HG02642 (cell line): ENCODE measurements at regions not wholly inside any gene's neighbourhood (a gene's known extent, or its start where the extent isn't known, plus 50 kb on each side); places are given as distances from the start of the nearest gene placed in this dataset.

ENCODE experiments used
- ATAC-seq: cut with Tn5 transposase; IDR thresholded peaks from one replicate; pipeline ENCODE4 v1.9.1; 2021; ENCODE audit warnings: mild to moderate bottlenecking; ENCODE audit not compliant: unreplicated experiment, poor library complexity

GRCh38 chr6:121020656-121021055 is 313.6 kb downstream of the TBC1D32 start:
- ATAC-seq, result no peak

GRCh38 chr6:121008553-121008952 is 325.7 kb downstream of the TBC1D32 start:
- no peak for ATAC-seq

- ATAC-seq, result no peak
These were observed 328.3 kb downstream of the TBC1D32 start for GRCh38 chr6:121006024-121006423.

- ATAC-seq, result no peak
These were observed 333.9 kb downstream of the TBC1D32 start for GRCh38 chr6:121000381-121000780.

GRCh38 chr6:120996340-120996739 is 337.9 kb downstream of the TBC1D32 start:
- no peak for ATAC-seq

- ATAC-seq, result no peak
These were observed 339.7 kb downstream of the TBC1D32 start for GRCh38 chr6:120994573-120994967.

GRCh38 chr6:120993929-120994572 is 340.2 kb downstream of the TBC1D32 start:
- ATAC-seq, result no peak

- ATAC-seq, result no peak
These were observed 342.0 kb downstream of the TBC1D32 start for GRCh38 chr6:120992257-120992656.

- no peak for ATAC-seq
These were observed 343.4 kb downstream of the TBC1D32 start for GRCh38 chr6:120990866-120991265.

- ATAC-seq, result no peak
These were observed 352.4 kb downstream of the TBC1D32 start for GRCh38 chr6:120981835-120982234.

- ATAC-seq, result no peak
These were observed 368.0 kb downstream of the TBC1D32 start for GRCh38 chr6:120966321-120966720.

- ATAC-seq, result peak; percentile 76
These were observed 368.5 kb downstream of the TBC1D32 start for GRCh38 chr6:120965814-120966213.

GRCh38 chr6:120960761-120961160 is 373.5 kb downstream of the TBC1D32 start:
- no peak for ATAC-seq

- ATAC-seq, result no peak
These were observed 380.2 kb downstream of the TBC1D32 start for GRCh38 chr6:120954111-120954510.

GRCh38 chr6:120951258-120951657 is 383.0 kb downstream of the TBC1D32 start:
- ATAC-seq, result no peak

GRCh38 chr6:120947111-120947510 is 387.2 kb downstream of the TBC1D32 start:
- ATAC-seq, result no peak

GRCh38 chr6:120945905-120946594 is 388.2 kb downstream of the TBC1D32 start:
- peak; percentile 57 for ATAC-seq

GRCh38 chr6:120938876-120939472 is 395.3 kb downstream of the TBC1D32 start:
- ATAC-seq, result peak; percentile 98

GRCh38 chr6:120938164-120938875 is 396.0 kb downstream of the TBC1D32 start:
- peak; percentile 47 for ATAC-seq

GRCh38 chr6:120935908-120936307 is 398.4 kb downstream of the TBC1D32 start:
- ATAC-seq, result peak; percentile 29

GRCh38 chr6:120935016-120935415 is 399.3 kb downstream of the TBC1D32 start:
- ATAC-seq, result no peak
